Sigmoid colon (tissue), 6 donors: ENCODE measurements at regions not wholly inside any gene's neighbourhood (a gene's known extent, or its start where the extent isn't known, plus 50 kb on each side); places are given as distances from the start of the nearest gene placed in this dataset.

Experiments used
- DNase-seq: peaks from one replicate; pipeline ENCODE4 v3.0.0-alpha.2; 2019
- H3K27ac ChIP-seq, 4 donors: fragments of 200-600 bp; sonication (generic); one replicate each; pipeline ENCODE4 v1.5.1; 2016 to 2019; ENCODE audit warnings: mild to moderate bottlenecking in 1 of 4
- H3K27me3 ChIP-seq, 3 donors: fragments of 200-600 bp; sonication (generic); one replicate each; pipeline ENCODE4 v1.5.1; 2019; ENCODE audit warnings: mild to moderate bottlenecking in 1 of 3
- H3K36me3 ChIP-seq, 4 donors: fragments of 200-600 bp; sonication (generic); one replicate each; pipeline ENCODE4 v1.5.1; 2016 to 2019
- H3K4me1 ChIP-seq, 4 donors: fragments of 200-600 bp; sonication (generic); one replicate each; pipeline ENCODE4 v1.5.1; 2017 to 2019
- H3K4me3 ChIP-seq, 4 donors: fragments of 200-600 bp; sonication (generic); one replicate each; pipeline ENCODE4 v1.5.1; 2017 to 2019; ENCODE audit warnings: mild to moderate bottlenecking in 2 of 4, moderate library complexity in 1 of 4
- H3K9me3 ChIP-seq, 4 donors: fragments of 200-600 bp in 3 of 4; sonication (generic) in 3 of 4; one replicate each; pipeline versions ENCODE4 v1.5.1 to v1.6.1; 2013 to 2019
- CTCF ChIP-seq, 4 experiments: fragments of 450-650 bp in 3 of 4; fragments of 200-600 bp in 1 of 4; IDR thresholded peaks; one replicate each; pipeline ENCODE4 v1.5.1; 2016 to 2019; ENCODE audit warnings: antibody characterized with exemption in 4 of 4, mild to moderate bottlenecking in 3 of 4, moderate library complexity in 2 of 4
- EP300 ChIP-seq, 4 donors: sonication (generic); formaldehyde crosslinking; IDR thresholded peaks; one replicate each; pipeline ENCODE4 v1.6.1; 2017; ENCODE audit warnings: antibody characterized with exemption in 4 of 4
- POLR2A ChIP-seq, 2 donors: fragments of 450-650 bp; IDR thresholded peaks; one replicate each; pipeline ENCODE4 v1.6.1; 2016; ENCODE audit warnings: antibody characterized with exemption in 2 of 2, mild to moderate bottlenecking in 2 of 2, moderate library complexity in 2 of 2
- POLR2AphosphoS5 ChIP-seq, 4 donors: sonication (generic); formaldehyde crosslinking; IDR thresholded peaks; one replicate each; pipeline ENCODE4 v1.6.1; 2017; ENCODE audit warnings: antibody characterized with exemption in 4 of 4
- WGBS, 2 donors: extraction: QIAGEN DNeasy Blood & Tissue Kit; methylation state at CpG; one replicate each; pipeline ENCODE4 v1.1.7; 2013; 5-methylcytosine and 5-hydroxymethylcytosine counted together
- intact Hi-C: fragments of 100-400 bp; cut with DNase I; formaldehyde crosslinking; loops from one replicate; pipeline ENCODE4 v1.15.1; 2023
- donor health status: healthy with polysubstance abuse.
- donor health status: healthy.

- Histone ChIP-seq H3K9me3 (peaks cover 0 to 6% (median 0%) of the 10 kb centered on the region in 4 donors), H3K36me3 (no peaks in the 10 kb centered on the region), H3K4me3 (no peak overlapping the region), H3K27ac (no peak overlapping the region), H3K27me3 (no peaks in the 10 kb centered on the region), H3K4me1 (no peaks in the 10 kb centered on the region)
- no peak for DNase-seq
- TF ChIP-seq POLR2A (IDR thresholded peaks at IDR 0.05) (no peak), EP300 (IDR thresholded peaks at IDR 0.05) (no peak), CTCF (IDR thresholded peaks at IDR 0.05) (no peak), POLR2AphosphoS5 (IDR thresholded peaks at IDR 0.05) (no peak)
- 90 to 91% methylated on average over 3 of the region's 3 CpGs for WGBS, 2 donors
- intact Hi-C loops = no loop called here
Observed at GRCh38 chr11:90770007-90770406, 547.2 kb upstream of the CHORDC1 start.

GRCh38 chr11:90766121-90766520 lies 543.3 kb upstream of the CHORDC1 start:
- no peaks in the 10 kb centered on the region for H3K4me1 ChIP-seq
- DNase-seq = no peak
- no peak overlapping the region for H3K4me3 ChIP-seq
- TF ChIP-seq EP300 (IDR thresholded peaks at IDR 0.05) (no peak), CTCF (IDR thresholded peaks at IDR 0.05) (no peak), POLR2AphosphoS5 (IDR thresholded peaks at IDR 0.05) (no peak), POLR2A (IDR thresholded peaks at IDR 0.05) (no peak)
- no peaks in the 10 kb centered on the region for H3K36me3 ChIP-seq
- H3K27me3 ChIP-seq = no peaks in the 10 kb centered on the region
- H3K27ac ChIP-seq = no peak overlapping the region
- intact Hi-C loops = no loop called here
- 80 to 86% methylated on average over 3 of the region's 3 CpGs for WGBS, 2 donors
- peaks cover 0 to 6% (median 0%) of the 10 kb centered on the region in 4 donors for H3K9me3 ChIP-seq

- no peak overlapping the region for H3K27ac ChIP-seq
- no peak overlapping the region for H3K4me3 ChIP-seq
- no peaks in the 10 kb centered on the region for H3K27me3 ChIP-seq
- 82 to 85% methylated on average over 4 of the region's 4 CpGs for WGBS, 2 donors
- intact Hi-C loops = no loop called here
- H3K9me3 ChIP-seq = peaks cover 0 to 3% (median 0%) of the 10 kb centered on the region in 4 donors
- DNase-seq = no peak
- H3K4me1 ChIP-seq = no peaks in the 10 kb centered on the region
- TF ChIP-seq POLR2AphosphoS5 (IDR thresholded peaks at IDR 0.05) = no peak
- no peaks in the 10 kb centered on the region for H3K36me3 ChIP-seq
Observed at GRCh38 chr11:90764691-90765090, 541.8 kb upstream of the CHORDC1 start.

GRCh38 chr11:90757849-90758494 lies 535.1 kb upstream of the CHORDC1 start:
- H3K27me3 ChIP-seq = no peaks in the 10 kb centered on the region
- DNase-seq = no peak
- 67 to 77% methylated on average over 4 of the region's 4 CpGs for WGBS, 2 donors
- no peak overlapping the region for H3K4me3 ChIP-seq
- intact Hi-C loops = no loop called here
- H3K36me3 ChIP-seq = no peaks in the 10 kb centered on the region
- TF ChIP-seq EP300 (IDR thresholded peaks at IDR 0.05) = no peak
- no peak for TF ChIP-seq CTCF (IDR thresholded peaks at IDR 0.05)
- no peak for TF ChIP-seq POLR2A (IDR thresholded peaks at IDR 0.05)
- no peak for TF ChIP-seq POLR2AphosphoS5 (IDR thresholded peaks at IDR 0.05)
- H3K4me1 ChIP-seq = no peaks in the 10 kb centered on the region
- no peak overlapping the region for H3K27ac ChIP-seq
- H3K9me3 ChIP-seq = no peaks in the 10 kb centered on the region

- intact Hi-C loops = no loop called here
- no peaks in the 10 kb centered on the region for H3K36me3 ChIP-seq
- TF ChIP-seq EP300 (IDR thresholded peaks at IDR 0.05) (no peak), POLR2AphosphoS5 (IDR thresholded peaks at IDR 0.05) (no peak), POLR2A (IDR thresholded peaks at IDR 0.05) (no peak), CTCF (IDR thresholded peaks at IDR 0.05) (no peak)
- H3K27ac ChIP-seq = no peak overlapping the region
- H3K9me3 ChIP-seq = peaks cover 0 to 2% (median 0%) of the 10 kb centered on the region in 4 donors
- H3K4me3 ChIP-seq = no peak overlapping the region
- H3K27me3 ChIP-seq = no peaks in the 10 kb centered on the region
- no peak for DNase-seq
- no peaks in the 10 kb centered on the region for H3K4me1 ChIP-seq
- WGBS, 2 donors = 69 to 74% methylated on average over 1 of the region's 1 CpG
Observed at GRCh38 chr11:90756617-90757016, 533.8 kb upstream of the CHORDC1 start.
